SK-N-DZ (cell line): ENCODE measurements at regions not wholly inside any gene's neighbourhood (a gene's known extent, or its start where the extent isn't known, plus 50 kb on each side); places are given as distances from the start of the nearest gene placed in this dataset.

Experiments used
- DNase-seq: peaks from one replicate; pipeline ENCODE4 v3.0.0-alpha.2; 2015; ENCODE audit warnings: low spot score

DNA sequence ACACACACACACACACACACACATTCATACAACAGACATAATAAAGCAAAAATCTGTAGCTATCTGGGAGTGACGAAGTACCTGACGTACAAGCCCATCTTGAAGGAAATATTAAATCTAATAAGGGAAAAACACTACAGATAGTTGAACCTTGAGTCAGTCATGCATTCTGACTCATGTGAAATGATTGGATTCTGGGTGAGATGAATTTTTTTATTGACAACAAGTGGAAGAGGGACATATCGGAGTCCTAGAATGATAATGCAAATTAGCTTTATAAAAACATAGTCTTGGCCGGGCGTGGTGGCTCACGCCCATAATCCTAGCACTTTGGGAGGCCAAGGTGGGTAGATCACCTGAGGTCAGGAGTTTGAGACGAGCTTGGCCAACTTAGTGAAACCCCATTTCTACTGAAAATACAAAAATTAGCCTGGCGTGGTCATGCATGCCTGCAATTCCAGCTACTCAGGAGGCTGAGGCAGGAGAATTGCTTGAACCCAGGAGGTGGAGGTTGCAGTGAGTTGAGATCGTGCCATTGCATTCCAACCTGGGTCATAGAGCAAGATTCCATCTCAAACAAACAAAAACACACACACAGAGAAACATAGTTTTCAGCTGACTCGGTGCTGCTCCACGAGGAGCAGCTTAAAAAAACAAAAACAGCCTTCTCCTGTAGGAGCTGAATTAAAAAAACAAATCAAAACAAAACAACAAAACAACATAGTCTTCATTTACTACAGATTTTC, 154.4 kb upstream of the MKLN1 start:
- no peak for DNase-seq

DNA sequence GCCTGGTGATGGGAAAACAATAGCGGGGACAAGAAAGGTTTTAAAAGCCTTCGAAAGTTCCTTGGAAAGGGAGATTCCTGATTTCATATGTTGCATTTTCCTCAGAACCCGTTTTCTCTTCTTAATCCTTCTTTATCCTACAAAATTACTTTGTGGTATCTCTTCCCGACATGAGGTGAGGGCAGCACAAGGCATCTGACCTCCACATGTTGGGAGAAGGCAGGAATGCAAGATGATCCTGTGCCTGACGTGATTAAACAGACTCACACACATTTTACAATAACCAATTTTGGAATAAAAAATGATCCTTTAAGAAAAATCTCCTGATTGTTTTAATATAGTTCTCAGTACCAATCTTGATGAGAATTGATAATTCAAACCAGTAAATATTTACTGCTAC, 153.3 kb upstream of the MKLN1 start:
- no peak for DNase-seq

GRCh38 chr7:131174855-131175254, 152.8 kb upstream of the MKLN1 start:
- DNase-seq = no peak

DNA sequence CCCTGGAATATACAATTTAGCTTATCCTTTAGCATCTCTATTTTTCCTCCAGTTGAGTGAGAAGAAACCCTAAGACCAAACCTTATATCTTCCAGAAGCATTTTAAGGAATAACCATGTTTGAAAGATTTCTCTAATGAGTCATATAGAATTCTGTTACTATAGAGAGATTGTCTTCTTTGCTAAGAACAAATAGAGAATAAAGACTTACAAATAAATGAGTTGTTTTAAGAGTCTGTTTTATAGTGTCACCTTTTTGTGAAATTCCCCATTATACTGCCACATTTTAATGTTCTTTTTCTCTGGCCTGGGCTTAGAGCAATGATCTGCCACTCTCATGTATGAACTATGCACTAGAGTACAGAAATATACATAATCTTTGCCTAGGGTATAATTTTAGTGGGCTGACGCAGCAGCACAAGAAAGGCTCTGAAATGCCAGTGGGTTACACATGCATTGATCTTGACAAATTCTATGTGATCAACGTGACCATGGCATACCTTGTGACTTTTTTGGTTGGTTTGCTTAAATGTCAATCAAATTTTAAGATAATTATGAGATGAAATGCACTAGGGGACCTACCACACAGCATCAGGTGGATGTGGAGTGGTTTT, 145.1 kb upstream of the MKLN1 start:
- DNase-seq = no peak

- no peak for DNase-seq
Observed at GRCh38 chr7:131183072-131183471, 144.6 kb upstream of the MKLN1 start.

DNA sequence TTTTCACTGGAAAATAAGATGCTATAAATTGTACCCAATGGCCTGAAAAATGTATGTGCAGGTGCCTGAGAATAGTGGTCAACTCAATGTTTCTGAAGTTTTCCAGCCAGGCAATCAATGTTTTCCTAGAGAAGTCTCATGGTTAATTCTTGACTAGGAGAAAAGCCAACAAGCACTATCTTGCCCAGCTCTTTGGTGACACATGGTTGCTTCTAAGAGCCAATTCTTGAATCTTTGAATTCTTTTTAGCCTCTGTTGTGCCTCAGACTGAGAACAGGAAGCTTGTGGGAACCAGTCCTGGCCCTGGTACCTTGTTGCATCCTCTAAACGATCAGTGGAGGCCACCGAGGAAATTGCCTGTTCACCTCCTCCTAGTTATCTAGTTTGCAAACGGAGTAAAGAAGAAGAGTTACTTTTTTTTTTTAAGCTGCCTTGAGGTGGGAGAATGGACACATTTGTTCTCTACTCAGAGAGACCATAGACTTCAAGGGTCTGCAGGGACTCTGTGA, 144.0 kb upstream of the MKLN1 start:
- no peak for DNase-seq

- no peak for DNase-seq
Observed at GRCh38 chr7:131186816-131187215, 140.9 kb upstream of the MKLN1 start.

DNA sequence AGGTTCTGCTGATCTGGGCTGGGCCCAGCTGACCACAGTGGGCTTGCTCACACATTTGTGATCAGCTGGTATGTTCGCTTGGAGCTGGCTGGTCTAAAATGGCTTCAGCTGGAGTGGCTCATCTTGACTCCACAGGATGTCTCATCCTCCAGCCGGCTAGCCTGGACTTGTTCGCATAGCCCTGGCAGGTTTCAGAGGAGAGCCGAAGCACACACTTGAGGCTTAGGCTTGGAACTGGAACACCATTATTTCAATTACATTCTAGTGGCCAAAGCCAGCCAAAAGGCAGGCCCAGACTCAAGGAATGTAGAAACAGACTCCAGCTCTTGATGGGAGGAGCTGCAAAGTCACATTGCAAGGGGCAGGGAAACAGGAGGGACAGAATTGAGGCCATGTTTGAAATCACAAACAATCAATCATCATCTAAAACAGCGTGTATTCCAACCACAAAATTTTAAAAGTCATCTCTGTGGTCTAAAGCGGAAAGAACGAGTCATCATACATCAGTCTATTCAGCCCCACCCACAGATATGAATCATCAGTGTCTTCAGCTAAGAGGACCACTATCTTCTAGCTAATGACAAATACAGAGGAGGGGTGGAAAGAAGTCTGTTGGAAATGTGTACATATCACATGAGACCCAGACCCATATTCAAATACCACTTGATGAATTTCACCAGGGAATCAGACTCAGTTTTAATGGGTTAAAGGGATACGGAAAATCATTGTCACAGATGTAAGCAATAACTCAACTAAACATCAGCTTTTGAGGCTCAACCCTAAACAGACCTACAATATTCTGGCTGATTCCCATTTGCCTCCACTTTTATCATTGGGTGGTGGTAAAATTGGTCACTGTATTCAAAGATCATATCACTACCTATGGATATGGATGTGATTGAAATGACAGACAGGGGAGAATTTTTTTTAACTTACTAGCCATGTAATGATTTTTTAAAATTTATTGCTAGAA, 139.0 kb upstream of the MKLN1 start:
- no peak for DNase-seq

GRCh38 chr7:131189488-131189887, 138.2 kb upstream of the MKLN1 start:
- no peak for DNase-seq

DNA sequence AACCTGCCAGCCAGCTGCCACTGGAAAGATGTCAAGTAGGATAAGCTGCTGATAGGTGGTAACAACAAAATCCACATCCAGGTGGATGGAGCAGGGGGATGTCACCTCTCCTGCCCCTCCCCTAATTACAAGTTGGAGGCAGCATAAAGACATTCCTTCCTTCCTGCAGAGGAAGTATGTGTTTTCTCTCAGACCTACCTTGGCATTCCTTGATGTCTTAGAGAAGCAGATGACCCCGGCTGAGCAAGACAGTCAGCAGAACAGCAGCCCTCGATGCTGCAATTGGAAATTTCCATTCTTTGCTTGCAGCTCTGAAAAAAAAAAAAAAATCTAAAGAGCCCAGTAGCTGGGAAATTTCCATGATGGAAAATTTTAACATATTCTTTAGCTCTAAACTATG, 137.5 kb upstream of the MKLN1 start:
- no peak for DNase-seq

DNA sequence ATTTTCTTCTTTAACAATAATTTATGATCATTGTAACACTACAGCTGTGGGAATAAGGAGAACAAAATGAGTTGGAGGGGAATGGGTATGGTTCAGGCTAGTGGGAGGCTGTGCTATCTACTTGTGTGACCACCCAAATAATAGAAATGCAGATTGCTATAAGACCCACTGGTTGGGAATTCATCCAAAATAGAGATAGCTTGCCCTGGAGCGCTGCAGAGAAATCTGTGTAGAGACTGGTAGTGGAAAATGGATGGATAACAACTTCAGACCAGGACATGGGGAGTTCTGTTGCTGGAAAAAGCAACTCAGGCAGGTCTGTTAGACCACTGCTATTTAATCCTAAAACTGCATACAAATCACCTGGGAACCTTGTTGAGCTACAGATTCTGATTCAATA, 137.1 kb upstream of the MKLN1 start:
- no peak for DNase-seq

DNA sequence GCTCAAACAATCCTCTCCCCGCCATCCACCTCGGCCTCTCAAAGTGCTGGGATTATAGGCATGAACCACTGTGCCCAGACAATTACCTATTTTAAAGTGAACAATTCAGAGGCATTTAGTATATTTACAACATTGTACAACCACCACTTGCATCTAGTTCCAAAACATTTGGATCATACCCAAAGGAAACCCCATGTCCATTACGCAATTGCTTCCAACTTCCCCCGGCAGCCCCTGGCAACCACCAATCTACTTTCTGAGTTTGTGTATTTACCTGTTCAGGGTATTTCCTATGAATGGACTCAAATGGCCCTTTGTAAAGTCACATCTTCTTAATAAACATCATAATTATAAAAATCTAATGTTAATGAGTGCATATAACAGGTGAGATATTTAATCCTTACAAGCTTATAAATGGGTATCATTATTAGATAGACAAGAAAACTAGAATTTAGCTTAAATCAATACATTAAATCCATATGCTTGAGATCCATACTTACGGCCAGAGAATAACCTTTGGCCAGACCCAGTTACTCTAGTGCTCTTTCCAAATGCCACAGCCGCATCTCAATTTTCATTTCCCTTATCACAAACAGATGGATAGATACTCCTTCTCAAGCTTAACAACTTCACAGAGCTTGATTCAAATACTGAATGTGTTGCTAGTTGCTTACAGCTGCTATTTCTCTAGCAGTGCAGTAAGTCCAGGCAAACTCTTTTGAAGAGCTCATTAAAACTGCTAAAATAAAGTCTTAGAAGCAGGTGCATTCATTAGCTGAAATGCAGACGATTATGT, 133.4 kb upstream of the MKLN1 start:
- no peak for DNase-seq

DNA sequence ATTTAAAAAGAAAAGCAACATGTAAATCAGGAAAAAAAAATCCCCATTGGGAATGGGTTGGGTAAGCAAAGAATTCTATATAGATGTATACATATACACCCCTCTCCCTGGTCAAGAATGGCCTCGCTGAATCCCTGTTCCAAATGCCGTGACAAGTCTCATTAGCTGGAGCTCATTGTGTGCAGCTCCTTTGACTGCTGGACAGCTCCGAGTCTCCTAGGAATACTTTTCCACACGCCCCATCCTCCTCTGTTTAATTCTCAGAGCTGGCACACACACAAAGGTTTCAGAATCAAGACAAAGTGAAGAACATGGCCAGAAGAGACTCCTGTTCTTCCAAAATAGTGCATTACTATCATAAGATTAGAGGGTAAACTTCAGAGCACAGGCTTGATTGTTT, 130.9 kb upstream of the MKLN1 start:
- no peak for DNase-seq

- no peak for DNase-seq
Observed at GRCh38 chr7:131197920-131198615, 129.6 kb upstream of the MKLN1 start.

DNA sequence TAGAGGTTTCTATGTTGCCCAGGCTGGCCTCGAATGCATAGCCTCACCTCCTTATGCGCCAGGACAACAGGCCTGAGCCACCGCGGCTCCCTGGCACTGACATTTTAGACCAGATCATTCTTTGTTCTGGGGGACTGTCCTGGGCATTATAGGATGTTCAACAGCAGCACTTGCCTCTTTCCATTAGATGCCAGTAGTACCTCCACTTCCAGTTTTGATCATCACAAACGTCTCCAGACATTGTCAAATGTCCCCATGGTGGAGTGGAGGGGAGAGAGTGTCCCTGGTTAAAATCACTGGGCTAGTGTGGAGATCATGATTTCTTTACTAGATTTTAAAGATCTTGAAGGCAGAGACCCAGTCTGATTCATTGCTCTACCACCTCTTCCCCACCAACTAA, 125.2 kb upstream of the MKLN1 start:
- no peak for DNase-seq

- DNase-seq = no peak
Observed at GRCh38 chr7:131203291-131203976, 124.2 kb upstream of the MKLN1 start.

GRCh38 chr7:131208777-131209176, 118.9 kb upstream of the MKLN1 start:
- no peak for DNase-seq

DNA sequence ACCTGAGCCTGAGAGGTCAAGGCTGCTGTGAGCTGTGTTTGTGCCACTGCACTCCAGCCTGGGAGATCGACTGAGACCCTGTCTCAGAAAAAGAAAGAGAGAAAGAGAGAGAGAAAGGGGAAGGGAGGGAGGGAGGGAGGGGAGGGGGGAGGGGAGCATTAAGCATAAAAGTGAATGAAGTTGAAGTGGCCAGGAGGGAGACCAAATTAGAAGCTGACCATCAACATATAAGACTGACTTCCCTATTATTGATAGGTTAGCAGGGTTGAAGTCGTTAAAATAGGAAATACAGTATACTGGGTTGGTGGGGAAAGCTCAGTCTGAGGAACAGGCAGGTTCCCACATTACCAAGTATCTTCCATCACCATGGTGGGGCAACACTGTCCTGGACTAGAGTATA, 117.1 kb upstream of the MKLN1 start:
- no peak for DNase-seq

DNA sequence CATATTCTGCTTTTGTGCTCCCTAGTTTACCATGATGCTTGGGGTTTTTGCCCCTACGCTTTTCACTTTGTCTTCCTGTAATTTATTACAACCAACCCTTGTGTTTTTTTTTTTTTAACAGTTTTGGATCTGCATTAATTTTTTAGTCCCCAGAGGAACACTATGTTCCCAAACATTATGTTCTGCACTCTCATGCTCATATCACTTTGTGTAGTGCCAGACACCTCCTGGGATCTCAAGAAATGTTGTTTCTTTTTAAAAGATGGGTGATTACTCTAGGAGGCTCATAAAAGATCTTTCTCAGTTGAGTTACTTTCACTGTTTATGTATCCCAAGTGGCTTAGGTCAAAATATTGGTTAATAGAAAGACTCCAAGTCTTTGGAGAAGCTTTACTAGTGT, 116.2 kb upstream of the MKLN1 start:
- DNase-seq = no peak

DNA sequence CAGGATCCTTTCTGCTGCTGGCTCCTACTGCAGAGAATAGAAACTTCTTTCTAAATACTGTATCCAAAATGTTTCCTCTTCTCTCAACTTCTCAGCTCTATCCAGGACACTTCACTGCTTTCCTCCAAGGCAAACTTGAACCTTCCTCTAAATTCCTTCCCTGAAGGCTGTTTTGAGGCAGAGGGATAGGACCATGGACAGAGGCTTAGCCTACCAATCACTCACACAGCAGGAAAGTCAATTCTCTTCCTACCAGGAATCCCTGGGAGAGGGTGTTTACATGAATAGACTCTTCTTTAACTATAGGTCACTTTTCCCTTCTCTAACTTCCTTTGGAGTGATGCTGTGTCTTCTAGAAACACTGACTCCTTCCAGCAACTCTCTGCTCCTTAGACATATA, 115.6 kb upstream of the MKLN1 start:
- no peak for DNase-seq
